Ecto neural progenitor cell (in vitro differentiated cells): ENCODE measurements at regions not wholly inside any gene's neighbourhood (a gene's known extent, or its start where the extent isn't known, plus 50 kb on each side); places are given as distances from the start of the nearest gene placed in this dataset.
"Not testable (repeated sequence)": the region's sequence is repeated elsewhere in the genome, so short reads cannot be mapped to it uniquely, and the experiment has no call there.

ENCODE experiments used
- DNase-seq: peaks from one replicate; pipeline ENCODE4 v3.0.0-alpha.2; 2018; ENCODE audit warnings: low spot score

GRCh38 chr1:30090162-30090820 is 633.1 kb downstream of the MATN1 start:
- DNase-seq = no peak

- DNase-seq = no peak
Measured at GRCh38 chr1:30089024-30089430, 634.4 kb downstream of the MATN1 start.

- DNase-seq = no peak
Measured at GRCh38 chr1:30088594-30088993, 634.8 kb downstream of the MATN1 start.

- no peak for DNase-seq
Measured at GRCh38 chr1:30087465-30087864, 635.9 kb downstream of the MATN1 start.

GRCh38 chr1:30085811-30086770 is 637.3 kb downstream of the MATN1 start:
- peak; percentile 94 for DNase-seq

- DNase-seq = no peak
Measured at GRCh38 chr1:30084909-30085571, 638.3 kb downstream of the MATN1 start.

- DNase-seq = no peak
Measured at GRCh38 chr1:30083800-30084464, 639.5 kb downstream of the MATN1 start.

- DNase-seq = no peak
Measured at GRCh38 chr1:30081379-30082102, 641.8 kb downstream of the MATN1 start.

- not testable (repeated sequence) for DNase-seq
Measured at GRCh38 chr1:30075916-30076315, 647.5 kb downstream of the MATN1 start.

GRCh38 chr1:30068787-30069472 is 654.5 kb downstream of the MATN1 start:
- DNase-seq = no peak

- DNase-seq = no peak
Measured at GRCh38 chr1:30064547-30064946, 658.8 kb downstream of the MATN1 start.

- no peak for DNase-seq
Measured at GRCh38 chr1:30063621-30064280, 659.6 kb downstream of the MATN1 start.

GRCh38 chr1:30061292-30062220 is 661.8 kb downstream of the MATN1 start:
- DNase-seq = no peak

- no peak for DNase-seq
Measured at GRCh38 chr1:30060738-30061137, 662.6 kb downstream of the MATN1 start.

- DNase-seq = no peak
Measured at GRCh38 chr1:30058970-30059369, 664.4 kb downstream of the MATN1 start.

GRCh38 chr1:30054126-30054525 is 669.3 kb downstream of the MATN1 start:
- DNase-seq = no peak

GRCh38 chr1:30052178-30052577 is 671.2 kb downstream of the MATN1 start:
- no peak for DNase-seq

- DNase-seq = no peak
Measured at GRCh38 chr1:30051777-30052176, 671.6 kb downstream of the MATN1 start.

GRCh38 chr1:30049748-30050296 is 673.6 kb downstream of the MATN1 start:
- DNase-seq = no peak
